Thyroid gland (tissue), 4 donors: ENCODE measurements at regions not wholly inside any gene's neighbourhood (a gene's known extent, or its start where the extent isn't known, plus 50 kb on each side); places are given as distances from the start of the nearest gene placed in this dataset.

Source experiments
- POLR2A ChIP-seq, 2 donors: fragments of 450-650 bp; IDR thresholded peaks; one replicate each; pipeline ENCODE4 v1.6.1; 2017; ENCODE audit warnings: antibody characterized with exemption in 2 of 2, mild to moderate bottlenecking in 2 of 2, moderate library complexity in 1 of 2
- TF ChIP-seq, protein P1 (sequence below), 6 experiments: fragments of 200-600 bp in 3 of 6; fragments of 450-650 bp in 3 of 6; sonication (generic) in 3 of 6; IDR thresholded peaks; one replicate each; pipeline ENCODE4 v1.5.1; 2016 to 2019; ENCODE audit warnings: antibody characterized with exemption in 6 of 6, mild to moderate bottlenecking in 2 of 6, inconsistent platforms in 1 of 6, moderate library complexity in 1 of 6

DNA sequence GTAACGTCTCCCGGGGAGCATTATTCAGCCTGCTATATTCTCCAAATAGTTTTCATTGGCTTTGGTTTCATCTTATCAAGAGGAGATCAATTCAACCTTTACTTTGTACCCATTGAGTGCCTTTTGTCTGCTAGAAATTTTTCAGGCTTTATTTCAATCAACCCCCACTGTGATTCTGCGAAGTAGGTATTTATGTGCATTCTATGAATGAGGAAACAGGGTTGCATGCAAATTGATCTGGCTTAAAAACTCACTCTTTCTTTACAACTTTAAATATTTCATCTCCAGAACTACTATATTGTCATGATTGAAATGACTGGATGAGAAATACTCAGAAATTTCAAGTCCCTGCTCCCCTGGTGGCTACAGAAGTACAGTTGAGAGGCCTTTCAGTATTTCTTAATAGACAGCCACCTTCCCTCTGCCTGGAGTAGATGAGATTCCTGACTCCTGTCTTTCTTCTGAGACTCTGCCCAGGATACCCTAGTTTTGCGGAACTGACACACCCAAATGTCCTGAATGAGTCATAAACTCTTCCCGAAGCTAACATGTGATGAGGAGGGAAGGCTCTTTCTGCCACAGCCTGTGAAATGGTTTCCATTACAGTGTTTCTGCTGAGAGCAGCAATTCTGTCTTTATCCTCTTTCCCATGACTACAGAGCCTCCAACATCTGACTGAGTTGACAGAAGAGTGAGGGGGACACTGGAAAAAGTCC lies 52.6 kb upstream of the TNC start:
- TF ChIP-seq, protein P1, sequence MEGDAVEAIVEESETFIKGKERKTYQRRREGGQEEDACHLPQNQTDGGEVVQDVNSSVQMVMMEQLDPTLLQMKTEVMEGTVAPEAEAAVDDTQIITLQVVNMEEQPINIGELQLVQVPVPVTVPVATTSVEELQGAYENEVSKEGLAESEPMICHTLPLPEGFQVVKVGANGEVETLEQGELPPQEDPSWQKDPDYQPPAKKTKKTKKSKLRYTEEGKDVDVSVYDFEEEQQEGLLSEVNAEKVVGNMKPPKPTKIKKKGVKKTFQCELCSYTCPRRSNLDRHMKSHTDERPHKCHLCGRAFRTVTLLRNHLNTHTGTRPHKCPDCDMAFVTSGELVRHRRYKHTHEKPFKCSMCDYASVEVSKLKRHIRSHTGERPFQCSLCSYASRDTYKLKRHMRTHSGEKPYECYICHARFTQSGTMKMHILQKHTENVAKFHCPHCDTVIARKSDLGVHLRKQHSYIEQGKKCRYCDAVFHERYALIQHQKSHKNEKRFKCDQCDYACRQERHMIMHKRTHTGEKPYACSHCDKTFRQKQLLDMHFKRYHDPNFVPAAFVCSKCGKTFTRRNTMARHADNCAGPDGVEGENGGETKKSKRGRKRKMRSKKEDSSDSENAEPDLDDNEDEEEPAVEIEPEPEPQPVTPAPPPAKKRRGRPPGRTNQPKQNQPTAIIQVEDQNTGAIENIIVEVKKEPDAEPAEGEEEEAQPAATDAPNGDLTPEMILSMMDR (IDR thresholded peaks at IDR 0.05): no peak
- no peak for TF ChIP-seq POLR2A (IDR thresholded peaks at IDR 0.05)
